ENCODE measurements at regions not wholly inside any gene's neighbourhood (a gene's known extent, or its start where the extent isn't known, plus 50 kb on each side); places are given as distances from the start of the nearest gene placed in this dataset.

DNA sequence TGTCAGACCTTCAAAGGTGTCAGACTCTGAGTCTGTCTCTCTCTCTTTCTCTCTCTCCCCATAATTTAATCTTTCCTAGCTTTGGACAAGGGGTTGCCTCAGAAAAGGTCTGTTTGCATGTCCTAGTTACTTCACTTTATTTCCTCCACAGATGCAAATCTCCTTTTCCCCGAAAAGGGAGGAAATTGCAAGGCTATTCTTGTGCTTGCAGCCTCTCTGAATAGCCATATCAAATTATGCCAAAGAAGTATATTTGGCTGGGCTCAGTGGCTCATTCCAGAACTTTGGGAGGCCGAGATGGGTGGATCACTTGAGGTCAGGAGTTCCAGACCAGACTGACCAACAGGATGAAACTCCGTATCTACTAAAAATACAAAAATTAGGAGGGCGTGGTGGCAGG lies 145.6 kb upstream of the GATB start:
- TF ChIP-seq, protein P1, sequence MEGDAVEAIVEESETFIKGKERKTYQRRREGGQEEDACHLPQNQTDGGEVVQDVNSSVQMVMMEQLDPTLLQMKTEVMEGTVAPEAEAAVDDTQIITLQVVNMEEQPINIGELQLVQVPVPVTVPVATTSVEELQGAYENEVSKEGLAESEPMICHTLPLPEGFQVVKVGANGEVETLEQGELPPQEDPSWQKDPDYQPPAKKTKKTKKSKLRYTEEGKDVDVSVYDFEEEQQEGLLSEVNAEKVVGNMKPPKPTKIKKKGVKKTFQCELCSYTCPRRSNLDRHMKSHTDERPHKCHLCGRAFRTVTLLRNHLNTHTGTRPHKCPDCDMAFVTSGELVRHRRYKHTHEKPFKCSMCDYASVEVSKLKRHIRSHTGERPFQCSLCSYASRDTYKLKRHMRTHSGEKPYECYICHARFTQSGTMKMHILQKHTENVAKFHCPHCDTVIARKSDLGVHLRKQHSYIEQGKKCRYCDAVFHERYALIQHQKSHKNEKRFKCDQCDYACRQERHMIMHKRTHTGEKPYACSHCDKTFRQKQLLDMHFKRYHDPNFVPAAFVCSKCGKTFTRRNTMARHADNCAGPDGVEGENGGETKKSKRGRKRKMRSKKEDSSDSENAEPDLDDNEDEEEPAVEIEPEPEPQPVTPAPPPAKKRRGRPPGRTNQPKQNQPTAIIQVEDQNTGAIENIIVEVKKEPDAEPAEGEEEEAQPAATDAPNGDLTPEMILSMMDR (IDR thresholded peaks at IDR 0.05) = no peak
- TF ChIP-seq EZH2phosphoT487 (IDR thresholded peaks at IDR 0.05) (no peak), EZH2 (IDR thresholded peaks at IDR 0.05) (no peak)
